ENCODE measurements at regions not wholly inside any gene's neighbourhood (a gene's known extent, or its start where the extent isn't known, plus 50 kb on each side); places are given as distances from the start of the nearest gene placed in this dataset.

DNA sequence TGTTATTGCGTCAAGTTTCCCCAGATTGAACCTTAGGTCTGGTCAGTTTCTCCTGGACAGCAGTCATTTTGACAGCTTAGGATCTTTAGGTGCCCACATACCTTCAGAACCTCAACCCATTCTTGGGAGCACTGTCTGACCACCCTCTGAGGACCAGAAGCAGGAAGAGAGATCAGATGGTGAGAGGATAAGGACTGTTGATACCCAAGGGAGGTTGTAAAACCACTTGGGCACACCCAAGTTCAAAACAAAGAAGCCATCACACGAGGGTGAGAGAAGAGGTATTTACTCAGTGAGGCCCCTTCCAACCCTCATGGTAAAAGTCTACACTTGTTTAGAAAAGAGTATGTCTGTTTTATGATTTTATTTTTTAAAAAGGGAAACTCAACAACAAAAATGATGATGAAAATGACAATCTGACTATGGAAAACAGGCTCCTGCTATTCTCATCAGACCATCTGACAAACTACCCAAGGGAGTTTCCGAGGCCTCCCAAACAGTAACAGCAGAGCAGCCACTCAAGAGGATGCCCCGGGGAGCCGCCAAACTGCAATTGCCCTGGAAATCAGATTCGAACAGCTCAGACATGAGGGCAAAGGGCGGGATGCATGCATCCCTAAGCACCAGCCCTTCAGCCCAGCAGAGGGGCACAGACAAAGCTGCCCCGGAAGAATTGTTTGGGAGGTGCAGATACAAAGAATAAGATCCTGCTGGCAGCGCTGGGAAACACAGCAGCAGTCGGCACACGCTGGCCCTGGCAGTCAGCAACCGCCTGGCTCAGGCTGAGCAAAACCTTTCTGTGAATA is 162.6 kb upstream of the PLEKHG7 start:
- TF ChIP-seq POLR2A (IDR thresholded peaks at IDR 0.05): no peak
- TF ChIP-seq, protein P1, sequence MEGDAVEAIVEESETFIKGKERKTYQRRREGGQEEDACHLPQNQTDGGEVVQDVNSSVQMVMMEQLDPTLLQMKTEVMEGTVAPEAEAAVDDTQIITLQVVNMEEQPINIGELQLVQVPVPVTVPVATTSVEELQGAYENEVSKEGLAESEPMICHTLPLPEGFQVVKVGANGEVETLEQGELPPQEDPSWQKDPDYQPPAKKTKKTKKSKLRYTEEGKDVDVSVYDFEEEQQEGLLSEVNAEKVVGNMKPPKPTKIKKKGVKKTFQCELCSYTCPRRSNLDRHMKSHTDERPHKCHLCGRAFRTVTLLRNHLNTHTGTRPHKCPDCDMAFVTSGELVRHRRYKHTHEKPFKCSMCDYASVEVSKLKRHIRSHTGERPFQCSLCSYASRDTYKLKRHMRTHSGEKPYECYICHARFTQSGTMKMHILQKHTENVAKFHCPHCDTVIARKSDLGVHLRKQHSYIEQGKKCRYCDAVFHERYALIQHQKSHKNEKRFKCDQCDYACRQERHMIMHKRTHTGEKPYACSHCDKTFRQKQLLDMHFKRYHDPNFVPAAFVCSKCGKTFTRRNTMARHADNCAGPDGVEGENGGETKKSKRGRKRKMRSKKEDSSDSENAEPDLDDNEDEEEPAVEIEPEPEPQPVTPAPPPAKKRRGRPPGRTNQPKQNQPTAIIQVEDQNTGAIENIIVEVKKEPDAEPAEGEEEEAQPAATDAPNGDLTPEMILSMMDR (IDR thresholded peaks at IDR 0.05): peak in 1 of 6 experiments; percentile 15

Measured in thyroid gland (tissue), 4 donors.